Osteocyte (in vitro differentiated cells): ENCODE measurements at regions not wholly inside any gene's neighbourhood (a gene's known extent, or its start where the extent isn't known, plus 50 kb on each side); places are given as distances from the start of the nearest gene placed in this dataset.

Experiments used
- DNase-seq: peaks from one replicate; pipeline ENCODE4 v3.0.0; 2021; ENCODE audit warnings: mixed read lengths; ENCODE audit not compliant: unreplicated experiment; ENCODE audit errors: extremely low spot score
- H3K27ac Mint-ChIP-seq: one replicate; pipeline ENCODE4 v1.8.0; 2021; ENCODE audit warnings: mild to moderate bottlenecking, mixed read lengths; ENCODE audit not compliant: unreplicated experiment
- H3K27me3 Mint-ChIP-seq: one replicate; pipeline ENCODE4 v1.8.0; 2021; ENCODE audit warnings: mixed read lengths; ENCODE audit not compliant: unreplicated experiment
- H3K36me3 Mint-ChIP-seq: one replicate; pipeline ENCODE4 v1.8.0; 2021; ENCODE audit warnings: mixed read lengths; ENCODE audit not compliant: unreplicated experiment
- H3K4me1 Mint-ChIP-seq: one replicate; pipeline ENCODE4 v1.8.0; 2021; ENCODE audit warnings: mixed read lengths; ENCODE audit not compliant: unreplicated experiment
- H3K4me3 Mint-ChIP-seq: one replicate; pipeline ENCODE4 v1.8.0; 2021; ENCODE audit warnings: mild to moderate bottlenecking, moderate library complexity, mixed read lengths; ENCODE audit not compliant: unreplicated experiment
- H3K9me3 Mint-ChIP-seq: one replicate; pipeline ENCODE4 v1.8.0; 2021; ENCODE audit warnings: mixed read lengths; ENCODE audit not compliant: unreplicated experiment
- CTCF ChIP-seq: fragments of 200-600 bp; sonication (generic); IDR thresholded peaks from 2 replicates; pipeline ENCODE4 v1.5.0; 2021; ENCODE audit warnings: antibody characterized with exemption, mild to moderate bottlenecking, moderate library complexity

- H3K4me3 Mint-ChIP-seq, result no peak overlapping the region
These were observed 172.1 kb upstream of the GLI2 start for GRCh38 chr2:120563616-120564015.

GRCh38 chr2:120564213-120565094, 171.2 kb upstream of the GLI2 start:
- no peak for DNase-seq
- peaks cover 19% of the 10 kb centered on the region for H3K27me3 Mint-ChIP-seq
- H3K27ac Mint-ChIP-seq, result no peak overlapping the region
- peaks cover 28% of the 10 kb centered on the region for H3K4me1 Mint-ChIP-seq
- no peaks in the 10 kb centered on the region for H3K9me3 Mint-ChIP-seq
- H3K4me3 Mint-ChIP-seq, result no peak overlapping the region
- H3K36me3 Mint-ChIP-seq, result no peaks in the 10 kb centered on the region
- TF ChIP-seq CTCF, result no peak

More at GRCh38 chr2:120563616-120564015, 172.1 kb upstream of the GLI2 start:
- TF ChIP-seq CTCF, result no peak
- H3K27me3 Mint-ChIP-seq, result peaks cover 16% of the 10 kb centered on the region
- H3K9me3 Mint-ChIP-seq, result no peaks in the 10 kb centered on the region
- H3K4me1 Mint-ChIP-seq, result peaks cover 27% of the 10 kb centered on the region
- DNase-seq, result no peak
- no peaks in the 10 kb centered on the region for H3K36me3 Mint-ChIP-seq
- H3K27ac Mint-ChIP-seq, result no peak overlapping the region

- H3K27me3 Mint-ChIP-seq, result peaks cover 22% of the 10 kb centered on the region
- H3K27ac Mint-ChIP-seq, result no peak overlapping the region
- no peak for DNase-seq
- no peaks in the 10 kb centered on the region for H3K36me3 Mint-ChIP-seq
- no peak for TF ChIP-seq CTCF
- peaks cover 26% of the 10 kb centered on the region for H3K4me1 Mint-ChIP-seq
- no peak overlapping the region for H3K4me3 Mint-ChIP-seq
- H3K9me3 Mint-ChIP-seq, result no peaks in the 10 kb centered on the region
These were observed 170.6 kb upstream of the GLI2 start for GRCh38 chr2:120565095-120565460.

GRCh38 chr2:120565929-120566328, 169.7 kb upstream of the GLI2 start:
- no peak overlapping the region for H3K27ac Mint-ChIP-seq
- peaks cover 24% of the 10 kb centered on the region for H3K27me3 Mint-ChIP-seq
- DNase-seq, result no peak
- H3K36me3 Mint-ChIP-seq, result no peaks in the 10 kb centered on the region
- peaks cover 20% of the 10 kb centered on the region for H3K4me1 Mint-ChIP-seq
- no peak for TF ChIP-seq CTCF
- no peaks in the 10 kb centered on the region for H3K9me3 Mint-ChIP-seq
- H3K4me3 Mint-ChIP-seq, result no peak overlapping the region

- H3K36me3 Mint-ChIP-seq, result no peaks in the 10 kb centered on the region
- no peak overlapping the region for H3K27ac Mint-ChIP-seq
- peaks cover 25% of the 10 kb centered on the region for H3K27me3 Mint-ChIP-seq
- TF ChIP-seq CTCF, result no peak
- H3K9me3 Mint-ChIP-seq, result no peaks in the 10 kb centered on the region
- H3K4me3 Mint-ChIP-seq, result no peak overlapping the region
- DNase-seq, result no peak
- H3K4me1 Mint-ChIP-seq, result peaks cover 20% of the 10 kb centered on the region
These were observed 169.2 kb upstream of the GLI2 start for GRCh38 chr2:120566331-120567035.
